ENCODE measurements at regions not wholly inside any gene's neighbourhood (a gene's known extent, or its start where the extent isn't known, plus 50 kb on each side); places are given as distances from the start of the nearest gene placed in this dataset.

GRCh38 chr5:169499990-169500505 is 83.5 kb upstream of the SPDL1 start:
- no peak for DNase-seq (ENCODE audit: low read depth, low spot score)
- no peaks in the 10 kb centered on the region for H3K27me3 ChIP-seq (ENCODE audit: control insufficient read depth in 2 of 2, insufficient read depth in 2 of 2, low read length in 2 of 2)
- POLR2A ChIA-PET, result no interaction called here
- no peak overlapping the region for H3K4me2 ChIP-seq (ENCODE audit: insufficient read depth, low read length)
- H2AFZ ChIP-seq (ENCODE audit: low read depth, low read length), result no peak overlapping the region
- no peaks in the 10 kb centered on the region for H3K9me3 ChIP-seq (replicated peaks; ENCODE audit: control insufficient read depth, insufficient read depth, low read length)
- no peaks in the 10 kb centered on the region for H3K4me1 ChIP-seq (ENCODE audit: control insufficient read depth, extremely low read depth, insufficient read depth, low read length)
- FAIRE-seq, result no peak
- CTCF ChIA-PET, result no interaction called here
- H3K4me3 ChIP-seq (replicated peaks in 1 of 3; ENCODE audit: insufficient read depth in 1 of 3, low read depth in 1 of 3, low read length in 3 of 3), result no peak overlapping the region
- no peaks in the 10 kb centered on the region for H3K36me3 ChIP-seq (ENCODE audit: control insufficient read depth in 2 of 2, extremely low read depth in 1 of 2, insufficient read depth in 2 of 2, low read length in 2 of 2)
- H3K79me2 ChIP-seq (ENCODE audit: control insufficient read depth, insufficient read depth, low read length), result no peaks in the 10 kb centered on the region
- H3K9ac ChIP-seq (replicated peaks; ENCODE audit: extremely low read depth, insufficient read depth, low read length), result no peak overlapping the region
- H3K27ac ChIP-seq (ENCODE audit: insufficient read depth, low read depth, low read length), result no peak overlapping the region
- intact Hi-C loops (cut with micrococcal nuclease) (no loop called here), dilution Hi-C loops (cut with MboI; ENCODE audit: extremely low pct_ligation_motif_present, low sequenced_read_pairs) (no loop called here)
- no TSS peak for BruUV-seq (replicated peaks)
- H3K9me1 ChIP-seq (replicated peaks; ENCODE audit: control insufficient read depth, extremely low read depth, insufficient read depth, low read length), result no peaks in the 10 kb centered on the region
- H4K20me1 ChIP-seq (replicated peaks; ENCODE audit: control insufficient read depth, extremely low read depth, insufficient read depth, low read length), result no peaks in the 10 kb centered on the region
- no peak for TF ChIP-seq MYC (IDR thresholded peaks at IDR 0.05; ENCODE audit: low read depth, low read length)

GRCh38 chr5:169496878-169497277 is 86.7 kb upstream of the SPDL1 start:
- no peaks in the 10 kb centered on the region for H3K9me1 ChIP-seq (replicated peaks; ENCODE audit: control insufficient read depth, extremely low read depth, insufficient read depth, low read length)
- H3K27ac ChIP-seq (ENCODE audit: insufficient read depth, low read depth, low read length), result no peak overlapping the region
- CTCF ChIA-PET, result interaction anchor here (1.1 kb wide), 1 partner anchor 10 kb away, joined by 3 read pairs; no protein-coding TSS in a partner anchor
- H3K4me3 ChIP-seq (replicated peaks in 1 of 3; ENCODE audit: insufficient read depth in 1 of 3, low read depth in 1 of 3, low read length in 3 of 3), result no peak overlapping the region
- H3K9me3 ChIP-seq (replicated peaks; ENCODE audit: control insufficient read depth, insufficient read depth, low read length), result no peaks in the 10 kb centered on the region
- no peak for FAIRE-seq
- no peaks in the 10 kb centered on the region for H4K20me1 ChIP-seq (replicated peaks; ENCODE audit: control insufficient read depth, extremely low read depth, insufficient read depth, low read length)
- H3K36me3 ChIP-seq (ENCODE audit: control insufficient read depth in 2 of 2, extremely low read depth in 1 of 2, insufficient read depth in 2 of 2, low read length in 2 of 2), result no peaks in the 10 kb centered on the region
- no peak for DNase-seq (ENCODE audit: low read depth, low spot score)
- H3K27me3 ChIP-seq (ENCODE audit: control insufficient read depth in 2 of 2, insufficient read depth in 2 of 2, low read length in 2 of 2), result no peaks in the 10 kb centered on the region
- POLR2A ChIA-PET, result no interaction called here
- no peaks in the 10 kb centered on the region for H3K79me2 ChIP-seq (ENCODE audit: control insufficient read depth, insufficient read depth, low read length)
- no TSS peak for BruUV-seq (replicated peaks)
- dilution Hi-C loops (cut with MboI; ENCODE audit: extremely low pct_ligation_motif_present, low sequenced_read_pairs) (no loop called here), intact Hi-C loops (cut with micrococcal nuclease) (no loop called here)
- no peak overlapping the region for H2AFZ ChIP-seq (ENCODE audit: low read depth, low read length)
- no peak for TF ChIP-seq POLR2AphosphoS5 (IDR thresholded peaks at IDR 0.05; ENCODE audit: insufficient read depth, low read depth, low read length)
- TF ChIP-seq POLR2A (IDR thresholded peaks at IDR 0.05; ENCODE audit: low read depth, low read length), result no peak
- no peak for TF ChIP-seq JUN (IDR thresholded peaks at IDR 0.05; ENCODE audit: borderline replicate concordance, insufficient read depth, insufficient read length, low read depth)
- TF ChIP-seq MYC (IDR thresholded peaks at IDR 0.05; ENCODE audit: low read depth, low read length), result no peak
- TF ChIP-seq FOS (IDR thresholded peaks at IDR 0.05; ENCODE audit: borderline replicate concordance, insufficient read depth, low read length), result no peak
- no peak for TF ChIP-seq EZH2 (IDR thresholded peaks at IDR 0.05; ENCODE audit: borderline replicate concordance, low read depth, low read length, severe bottlenecking)
- TF ChIP-seq, protein P1, sequence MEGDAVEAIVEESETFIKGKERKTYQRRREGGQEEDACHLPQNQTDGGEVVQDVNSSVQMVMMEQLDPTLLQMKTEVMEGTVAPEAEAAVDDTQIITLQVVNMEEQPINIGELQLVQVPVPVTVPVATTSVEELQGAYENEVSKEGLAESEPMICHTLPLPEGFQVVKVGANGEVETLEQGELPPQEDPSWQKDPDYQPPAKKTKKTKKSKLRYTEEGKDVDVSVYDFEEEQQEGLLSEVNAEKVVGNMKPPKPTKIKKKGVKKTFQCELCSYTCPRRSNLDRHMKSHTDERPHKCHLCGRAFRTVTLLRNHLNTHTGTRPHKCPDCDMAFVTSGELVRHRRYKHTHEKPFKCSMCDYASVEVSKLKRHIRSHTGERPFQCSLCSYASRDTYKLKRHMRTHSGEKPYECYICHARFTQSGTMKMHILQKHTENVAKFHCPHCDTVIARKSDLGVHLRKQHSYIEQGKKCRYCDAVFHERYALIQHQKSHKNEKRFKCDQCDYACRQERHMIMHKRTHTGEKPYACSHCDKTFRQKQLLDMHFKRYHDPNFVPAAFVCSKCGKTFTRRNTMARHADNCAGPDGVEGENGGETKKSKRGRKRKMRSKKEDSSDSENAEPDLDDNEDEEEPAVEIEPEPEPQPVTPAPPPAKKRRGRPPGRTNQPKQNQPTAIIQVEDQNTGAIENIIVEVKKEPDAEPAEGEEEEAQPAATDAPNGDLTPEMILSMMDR (IDR thresholded peaks at IDR 0.05; ENCODE audit: extremely low read depth in 1 of 2, insufficient read depth in 1 of 2, low read depth in 1 of 2, low read length in 2 of 2), result no peak
- TF ChIP-seq, protein P2, sequence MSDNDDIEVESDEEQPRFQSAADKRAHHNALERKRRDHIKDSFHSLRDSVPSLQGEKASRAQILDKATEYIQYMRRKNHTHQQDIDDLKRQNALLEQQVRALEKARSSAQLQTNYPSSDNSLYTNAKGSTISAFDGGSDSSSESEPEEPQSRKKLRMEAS (IDR thresholded peaks at IDR 0.05; ENCODE audit: insufficient read depth, insufficient read length), result no peak
- no peak for TF ChIP-seq GATA2 (IDR thresholded peaks at IDR 0.05; ENCODE audit: insufficient read depth, insufficient read length, low read depth, low read length)
- no peak overlapping the region for H3K4me2 ChIP-seq (ENCODE audit: insufficient read depth, low read length)
- no peak overlapping the region for H3K9ac ChIP-seq (replicated peaks; ENCODE audit: extremely low read depth, insufficient read depth, low read length)
- no peaks in the 10 kb centered on the region for H3K4me1 ChIP-seq (ENCODE audit: control insufficient read depth, extremely low read depth, insufficient read depth, low read length)

Measured in endothelial cell of umbilical vein (primary cell).